Liver (tissue), 3 donors: ENCODE measurements at regions not wholly inside any gene's neighbourhood (a gene's known extent, or its start where the extent isn't known, plus 50 kb on each side); places are given as distances from the start of the nearest gene placed in this dataset.

Experiments
- CTCF ChIP-seq: fragments of 150-350 bp; IDR thresholded peaks from 2 replicates; pipeline ENCODE4 v1.5.1; 2017; ENCODE audit warnings: improper control_type of control experiment, low read depth, low read length; ENCODE audit not compliant: missing input control
- FOXA1 ChIP-seq: IDR thresholded peaks from 2 replicates; pipeline ENCODE4 v1.6.1; 2016; ENCODE audit warnings: antibody characterized with exemption
- GABPA ChIP-seq, 2 donors: IDR thresholded peaks in 1 of 2; conservative IDR thresholded peaks in 1 of 2; 2 replicates each; pipeline ENCODE4 v1.6.1; 2016; ENCODE audit warnings: antibody characterized with exemption in 2 of 2, mild to moderate bottlenecking in 1 of 2, moderate library complexity in 1 of 2
- JUND ChIP-seq, 2 donors: IDR thresholded peaks; 2 replicates each; pipeline ENCODE4 v1.6.1; 2016; ENCODE audit warnings: antibody characterized with exemption in 2 of 2
- SP1 ChIP-seq: IDR thresholded peaks from 2 replicates; pipeline ENCODE4 v1.6.1; 2018; ENCODE audit warnings: antibody characterized with exemption, mild to moderate bottlenecking
- TAF1 ChIP-seq: conservative IDR thresholded peaks from 2 replicates; pipeline ENCODE4 v1.6.1; 2016; ENCODE audit warnings: antibody characterized with exemption, mild to moderate bottlenecking
- YY1 ChIP-seq: IDR thresholded peaks from 2 replicates; pipeline ENCODE4 v1.6.1; 2016; ENCODE audit warnings: antibody characterized with exemption, mild to moderate bottlenecking
- donor health status: healthy.
- donor health status: healthy.

GRCh38 chr20:39877788-39878187 lies 811.2 kb downstream of the MAFB start:
- no peak for TF ChIP-seq CTCF
- no peak for TF ChIP-seq JUND (IDR thresholded peaks at IDR 0.05)
- TF ChIP-seq TAF1: no peak
- no peak for TF ChIP-seq GABPA (IDR thresholded peaks at IDR 0.05 in 1 of 2, conservative IDR thresholded peaks at IDR 0.05 in 1 of 2)
- no peak for TF ChIP-seq FOXA1
- no peak for TF ChIP-seq SP1
- no peak for TF ChIP-seq YY1
